ENCODE measurements at regions not wholly inside any gene's neighbourhood (a gene's known extent, or its start where the extent isn't known, plus 50 kb on each side); places are given as distances from the start of the nearest gene placed in this dataset.

- no peak for DNase-seq (ENCODE audit: low read depth)
- no peak for TF ChIP-seq CTCF (conservative IDR thresholded peaks at IDR 0.05; ENCODE audit: low read depth, low read length)
- H3K4me3 ChIP-seq (ENCODE audit: low read length) = no peak overlapping the region
These were observed 64.1 kb upstream of the ETV3 start for GRCh38 chr1:157202331-157202730.

- DNase-seq (ENCODE audit: low read depth) = no peak
- no peak overlapping the region for H3K4me3 ChIP-seq (ENCODE audit: low read length)
- TF ChIP-seq CTCF (conservative IDR thresholded peaks at IDR 0.05; ENCODE audit: low read depth, low read length) = no peak
These were observed 63.6 kb upstream of the ETV3 start for GRCh38 chr1:157201767-157202166.

- no peak overlapping the region for H3K4me3 ChIP-seq (ENCODE audit: low read length)
- DNase-seq (ENCODE audit: low read depth) = no peak
- TF ChIP-seq CTCF (conservative IDR thresholded peaks at IDR 0.05; ENCODE audit: low read depth, low read length) = no peak
These were observed 62.3 kb upstream of the ETV3 start for GRCh38 chr1:157200451-157200850.

GRCh38 chr1:157199421-157199755 lies 61.2 kb upstream of the ETV3 start:
- H3K4me3 ChIP-seq (ENCODE audit: low read length) = no peak overlapping the region
- TF ChIP-seq CTCF (conservative IDR thresholded peaks at IDR 0.05; ENCODE audit: low read depth, low read length) = no peak
- no peak for DNase-seq (ENCODE audit: low read depth)

GRCh38 chr1:157198619-157199420 lies 60.6 kb upstream of the ETV3 start:
- no peak overlapping the region for H3K4me3 ChIP-seq (ENCODE audit: low read length)
- TF ChIP-seq CTCF (conservative IDR thresholded peaks at IDR 0.05; ENCODE audit: low read depth, low read length) = no peak
- no peak for DNase-seq (ENCODE audit: low read depth)

GRCh38 chr1:157197906-157198435 lies 59.8 kb upstream of the ETV3 start:
- no peak for DNase-seq (ENCODE audit: low read depth)
- TF ChIP-seq CTCF (conservative IDR thresholded peaks at IDR 0.05; ENCODE audit: low read depth, low read length) = no peak
- H3K4me3 ChIP-seq (ENCODE audit: low read length) = no peak overlapping the region

Data from retinal pigment epithelial cell (primary cell).